ENCODE measurements at regions not wholly inside any gene's neighbourhood (a gene's known extent, or its start where the extent isn't known, plus 50 kb on each side); places are given as distances from the start of the nearest gene placed in this dataset.

GRCh38 chr11:109745996-109746625 is 324.1 kb downstream of the C11orf87 start (continued):
- TF ChIP-seq ZNF687 (IDR thresholded peaks at IDR 0.05) (no peak), SIN3A (IDR thresholded peaks at IDR 0.05; ENCODE audit: low read depth, low read length) (no peak), NR2C1 (IDR thresholded peaks at IDR 0.05) (no peak), BMI1 (IDR thresholded peaks at IDR 0.05; ENCODE audit: borderline replicate concordance) (no peak), SMC3 (IDR thresholded peaks at IDR 0.05; ENCODE audit: borderline replicate concordance, low read length) (no peak), CBX5 (IDR thresholded peaks at IDR 0.05; ENCODE audit: low read depth) (no peak), MYB (IDR thresholded peaks at IDR 0.05; ENCODE audit: borderline replicate concordance, low read depth, low read length) (no peak)

- POLR2A ChIA-PET = no interaction called here
- H3K4me2 ChIP-seq (ENCODE audit: control insufficient read depth, insufficient read depth) = no peak overlapping the region
- H3K79me2 ChIP-seq (ENCODE audit: control insufficient read depth, insufficient read depth, low read length) = no peaks in the 10 kb centered on the region
- no peak overlapping the region for H3K9ac ChIP-seq (ENCODE audit: control insufficient read depth, insufficient read depth, low read length)
- DNase-seq (ENCODE audit: low read depth, low spot score) = no peak
- RAD21 ChIA-PET (ENCODE audit: unreplicated experiment) = no interaction called here
- no peak overlapping the region for H3K4me3 ChIP-seq
- H3K9me3 ChIP-seq (replicated peaks; ENCODE audit: control insufficient read depth, insufficient read depth, low read length) = no peaks in the 10 kb centered on the region
- H3K27ac ChIP-seq (ENCODE audit: control insufficient read depth, insufficient read depth) = no peak overlapping the region
- peaks cover 0 to 2% of the 10 kb centered on the region in 2 experiments; a peak in 1 of 4 replicates for H3K27me3 ChIP-seq (replicated peaks in 1 of 2; ENCODE audit: control insufficient read depth in 2 of 2, insufficient read depth in 2 of 2, low read length in 1 of 2)
- H4K20me1 ChIP-seq (ENCODE audit: control insufficient read depth, insufficient read depth) = no peaks in the 10 kb centered on the region
- whole genome bisulfite sequencing (ENCODE audit: insufficient coverage, insufficient replicate concordance, low lambda C conversion rate, missing lambda C conversion rate) = 29% methylated on average over 7 of the region's 7 CpGs
- no peaks in the 10 kb centered on the region for H3K36me3 ChIP-seq (ENCODE audit: control insufficient read depth in 2 of 2, insufficient read depth in 2 of 2, low read length in 1 of 2)
- no peak for FAIRE-seq
- H3K4me1 ChIP-seq (ENCODE audit: control insufficient read depth, insufficient read depth, low read length) = no peaks in the 10 kb centered on the region
- no TSS peak for BruUV-seq (replicated peaks)
- H2AFZ ChIP-seq (ENCODE audit: control insufficient read depth, low read depth, low read length) = no peak overlapping the region
- no peak; the same call in 2 of the 3 replicates for ATAC-seq
- SMC1A ChIA-PET (ENCODE audit: uncharacterized antibody, unreplicated experiment) = no interaction called here
- intact Hi-C loops (cut with micrococcal nuclease; ENCODE audit: unreplicated experiment) (no loop called here), in situ Hi-C loops (cut with MboI) (no loop called here)
- CTCF ChIA-PET = interaction anchor here (0.6 to 0.8 kb wide), 3 partner anchors 22 to 959 kb away, joined by 3 read pairs; no protein-coding TSS in a partner anchor
- TF ChIP-seq IKZF1 (conservative IDR thresholded peaks at IDR 0.05) (no peak), RCOR1 (conservative IDR thresholded peaks at IDR 0.05; ENCODE audit: low read depth, low read length) (no peak), DPF2 (IDR thresholded peaks at IDR 0.05) (no peak), ZNF622 (IDR thresholded peaks at IDR 0.05) (no peak), EP300 (IDR thresholded peaks at IDR 0.05; ENCODE audit: borderline replicate concordance in 1 of 2, control insufficient read depth in 1 of 2, low read depth in 2 of 2, low read length in 2 of 2) (no peak), CBX3 (IDR thresholded peaks at IDR 0.05; ENCODE audit: borderline replicate concordance, low read depth) (no peak), FOS (IDR thresholded peaks at IDR 0.05; ENCODE audit: borderline replicate concordance, extremely low read depth, insufficient read length) (no peak), PKNOX1 (IDR thresholded peaks at IDR 0.05) (no peak), SMC3 (IDR thresholded peaks at IDR 0.05; ENCODE audit: borderline replicate concordance, low read length) (no peak), HDAC6 (IDR thresholded peaks at IDR 0.05; ENCODE audit: unreplicated experiment) (no peak), LARP7 (IDR thresholded peaks at IDR 0.05) (no peak), EED (IDR thresholded peaks at IDR 0.05; ENCODE audit: low read depth) (no peak), USF1 (IDR thresholded peaks at IDR 0.05; ENCODE audit: borderline replicate concordance, extremely low read length, insufficient read depth, low read depth, low read length) (no peak)
These were observed 325.8 kb downstream of the C11orf87 start for GRCh38 chr11:109747839-109748238.
